GM12872 (cell line): ENCODE measurements at regions not wholly inside any gene's neighbourhood (a gene's known extent, or its start where the extent isn't known, plus 50 kb on each side); places are given as distances from the start of the nearest gene placed in this dataset.

ENCODE experiments used
- CTCF ChIP-seq: IDR thresholded peaks from 3 replicates; pipeline ENCODE4 v1.5.1; 2011; ENCODE audit warnings: low read depth, mild to moderate bottlenecking, low read length, moderate library complexity; ENCODE audit not compliant: insufficient read depth

GRCh38 chr4:132317923-132318322, 831.2 kb upstream of the PCDH10 start:
- no peak for TF ChIP-seq CTCF

- TF ChIP-seq CTCF, result no peak
Observed at GRCh38 chr4:132328761-132329160, 820.3 kb upstream of the PCDH10 start.

GRCh38 chr4:132330994-132331393, 818.1 kb upstream of the PCDH10 start:
- no peak for TF ChIP-seq CTCF

GRCh38 chr4:132332932-132333723, 816.0 kb upstream of the PCDH10 start:
- 0 out of 3 replicates have a peak, but pooled peaks have one; percentile 26 for TF ChIP-seq CTCF

GRCh38 chr4:132333724-132334047, 815.4 kb upstream of the PCDH10 start:
- TF ChIP-seq CTCF, result no peak

- TF ChIP-seq CTCF, result no peak
Observed at GRCh38 chr4:132334081-132334480, 815.0 kb upstream of the PCDH10 start.

GRCh38 chr4:132344924-132345828, 803.9 kb upstream of the PCDH10 start:
- no peak for TF ChIP-seq CTCF
